Neural cell (in vitro differentiated cells): ENCODE measurements at regions not wholly inside any gene's neighbourhood (a gene's known extent, or its start where the extent isn't known, plus 50 kb on each side); places are given as distances from the start of the nearest gene placed in this dataset.

Source experiments
- H2AFZ ChIP-seq: fragments of 200-600, 300-800 bp; sonication (generic), shearing (Covaris generic); 2 replicates; pipeline ENCODE4 v1.6.0; 2014; ENCODE audit warnings: low read depth, mild to moderate bottlenecking, antibody characterized with exemption, low read length, moderate library complexity
- H3F3A ChIP-seq: fragments of 200-600 bp; shearing (Covaris generic); 2 replicates; pipeline ENCODE4 v1.6.1; 2016; ENCODE audit warnings: mild to moderate bottlenecking, moderate library complexity, mixed read lengths, antibody characterized with exemption, low read length; ENCODE audit not compliant: insufficient read depth, poor library complexity, severe bottlenecking
- H3K27ac ChIP-seq: fragments of 200-600, 300-800 bp; sonication (generic), shearing (Covaris generic); 2 replicates; pipeline ENCODE4 v1.5.1; 2014; ENCODE audit warnings: mild to moderate bottlenecking, low read length, moderate library complexity
- H3K27me3 ChIP-seq: fragments of 300-800, 200-600 bp; sonication (generic), shearing (Covaris generic); 2 replicates; pipeline ENCODE4 v1.6.0; 2014; ENCODE audit warnings: mild to moderate bottlenecking, low read depth, low read length, moderate library complexity; ENCODE audit not compliant: insufficient read depth
- H3K36me3 ChIP-seq: fragments of 300-800, 200-600 bp; sonication (generic), shearing (Covaris generic); 2 replicates; pipeline ENCODE4 v1.5.1; 2014; ENCODE audit warnings: mild to moderate bottlenecking, antibody characterized with exemption, low read length, moderate library complexity; ENCODE audit not compliant: insufficient read depth
- H3K4me2 ChIP-seq: fragments of 300-800, 200-600 bp; sonication (generic), shearing (Covaris generic); 2 replicates; pipeline ENCODE4 v1.6.0; 2014; ENCODE audit warnings: mild to moderate bottlenecking, low read length
- H3K4me3 ChIP-seq: fragments of 300-800, 200-600 bp; sonication (generic), shearing (Covaris generic); 2 replicates; pipeline ENCODE4 v1.5.1; 2014; ENCODE audit warnings: mild to moderate bottlenecking, low read length, moderate library complexity
- H3K79me2 ChIP-seq: fragments of 200-600 bp; shearing (Covaris generic); replicated peaks from 2 replicates; pipeline ENCODE4 v1.6.0; 2014; ENCODE audit warnings: mild to moderate bottlenecking, low read length, moderate library complexity; ENCODE audit not compliant: insufficient read depth
- H3K9ac ChIP-seq: fragments of 300-800, 200-600 bp; sonication (generic), shearing (Covaris generic); 2 replicates; pipeline ENCODE4 v1.6.1; 2016; ENCODE audit warnings: mild to moderate bottlenecking, low read length, mixed read lengths
- H3K9me2 ChIP-seq: fragments of 200-600 bp; shearing (Covaris generic); 2 replicates; pipeline ENCODE4 v1.6.1; 2016; ENCODE audit warnings: mild to moderate bottlenecking, low read length, mixed read lengths; ENCODE audit not compliant: insufficient read depth
- H3K9me3 ChIP-seq: fragments of 200-600, 300-800 bp; sonication (generic), shearing (Covaris generic); 2 replicates; pipeline ENCODE4 v1.6.1; 2016; ENCODE audit warnings: mild to moderate bottlenecking, mixed run types, low read length, moderate library complexity, mixed read lengths
- H4K20me1 ChIP-seq: fragments of 200-600 bp; shearing (Covaris generic); 2 replicates; pipeline ENCODE4 v1.6.1; 2016; ENCODE audit warnings: mild to moderate bottlenecking, mixed run types; ENCODE audit not compliant: insufficient read depth
- EP300 ChIP-seq: fragments of 450-650 bp; conservative IDR thresholded peaks from 2 replicates; pipeline ENCODE4 v1.6.1; 2014; ENCODE audit warnings: antibody characterized with exemption, mild to moderate bottlenecking, moderate library complexity; ENCODE audit not compliant: poor library complexity, severe bottlenecking
- EZH2 ChIP-seq: fragments of 200-600, 300-800 bp; shearing (Covaris generic), sonication (generic); IDR thresholded peaks from 2 replicates; pipeline ENCODE4 v1.6.1; 2014; ENCODE audit warnings: antibody characterized with exemption, low read length, borderline replicate concordance, mild to moderate bottlenecking; ENCODE audit not compliant: insufficient read depth, poor library complexity, severe bottlenecking
- MXI1 ChIP-seq: fragments of 450-650 bp; conservative IDR thresholded peaks from 2 replicates; pipeline ENCODE4 v1.6.1; 2014; ENCODE audit warnings: antibody characterized with exemption, mild to moderate bottlenecking; ENCODE audit not compliant: poor library complexity, severe bottlenecking
- POLR2AphosphoS5 ChIP-seq: IDR thresholded peaks from 2 replicates; pipeline ENCODE4 v1.6.1; 2012
- RAD21 ChIP-seq: fragments of 450-650 bp; conservative IDR thresholded peaks from 2 replicates; pipeline ENCODE4 v1.6.1; 2014; ENCODE audit warnings: antibody characterized with exemption, mild to moderate bottlenecking, moderate library complexity
- SMC3 ChIP-seq: fragments of 450-650 bp; conservative IDR thresholded peaks from 2 replicates; pipeline ENCODE4 v1.6.1; 2014; ENCODE audit warnings: antibody characterized with exemption, mild to moderate bottlenecking, moderate library complexity; ENCODE audit not compliant: poor library complexity
- TAF1 ChIP-seq: IDR thresholded peaks from 2 replicates; pipeline ENCODE4 v1.6.1; 2012; ENCODE audit warnings: low read depth
- TF ChIP-seq, protein P1 (sequence below): IDR thresholded peaks from 2 replicates; pipeline ENCODE4 v1.6.1; 2012; ENCODE audit warnings: borderline replicate concordance
- TF ChIP-seq, protein P2 (sequence below): fragments of 450-650 bp; IDR thresholded peaks from 2 replicates; pipeline ENCODE4 v1.5.1; 2014; ENCODE audit warnings: antibody characterized with exemption, mild to moderate bottlenecking, moderate library complexity; ENCODE audit not compliant: poor library complexity, severe bottlenecking

DNA sequence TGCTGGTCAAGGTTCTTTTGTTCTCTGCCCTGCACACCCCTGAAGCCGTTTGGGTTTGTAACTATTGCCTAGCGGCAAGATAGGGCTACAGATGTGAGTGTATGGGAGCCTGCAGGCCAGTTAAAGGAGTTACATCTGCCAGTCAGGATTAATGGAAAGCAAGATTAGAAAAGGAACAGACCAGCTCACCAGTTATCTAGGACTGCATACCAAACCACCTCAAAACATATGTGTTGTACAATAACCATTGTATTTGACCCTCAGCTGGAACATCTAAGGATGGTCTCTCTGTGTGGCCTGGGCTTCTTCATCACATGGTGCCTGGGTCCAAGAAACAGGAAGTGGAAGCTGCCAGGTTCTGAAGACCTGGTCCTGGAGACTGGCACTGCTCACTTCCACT is 52.5 kb upstream of the FBXO28 start:
- no peak overlapping the region for H3K27ac ChIP-seq
- no peak for TF ChIP-seq MXI1
- no peak for TF ChIP-seq POLR2AphosphoS5
- TF ChIP-seq EZH2: no peak
- TF ChIP-seq RAD21: no peak
- TF ChIP-seq TAF1: no peak
- no peak for TF ChIP-seq SMC3
- TF ChIP-seq, protein P1, sequence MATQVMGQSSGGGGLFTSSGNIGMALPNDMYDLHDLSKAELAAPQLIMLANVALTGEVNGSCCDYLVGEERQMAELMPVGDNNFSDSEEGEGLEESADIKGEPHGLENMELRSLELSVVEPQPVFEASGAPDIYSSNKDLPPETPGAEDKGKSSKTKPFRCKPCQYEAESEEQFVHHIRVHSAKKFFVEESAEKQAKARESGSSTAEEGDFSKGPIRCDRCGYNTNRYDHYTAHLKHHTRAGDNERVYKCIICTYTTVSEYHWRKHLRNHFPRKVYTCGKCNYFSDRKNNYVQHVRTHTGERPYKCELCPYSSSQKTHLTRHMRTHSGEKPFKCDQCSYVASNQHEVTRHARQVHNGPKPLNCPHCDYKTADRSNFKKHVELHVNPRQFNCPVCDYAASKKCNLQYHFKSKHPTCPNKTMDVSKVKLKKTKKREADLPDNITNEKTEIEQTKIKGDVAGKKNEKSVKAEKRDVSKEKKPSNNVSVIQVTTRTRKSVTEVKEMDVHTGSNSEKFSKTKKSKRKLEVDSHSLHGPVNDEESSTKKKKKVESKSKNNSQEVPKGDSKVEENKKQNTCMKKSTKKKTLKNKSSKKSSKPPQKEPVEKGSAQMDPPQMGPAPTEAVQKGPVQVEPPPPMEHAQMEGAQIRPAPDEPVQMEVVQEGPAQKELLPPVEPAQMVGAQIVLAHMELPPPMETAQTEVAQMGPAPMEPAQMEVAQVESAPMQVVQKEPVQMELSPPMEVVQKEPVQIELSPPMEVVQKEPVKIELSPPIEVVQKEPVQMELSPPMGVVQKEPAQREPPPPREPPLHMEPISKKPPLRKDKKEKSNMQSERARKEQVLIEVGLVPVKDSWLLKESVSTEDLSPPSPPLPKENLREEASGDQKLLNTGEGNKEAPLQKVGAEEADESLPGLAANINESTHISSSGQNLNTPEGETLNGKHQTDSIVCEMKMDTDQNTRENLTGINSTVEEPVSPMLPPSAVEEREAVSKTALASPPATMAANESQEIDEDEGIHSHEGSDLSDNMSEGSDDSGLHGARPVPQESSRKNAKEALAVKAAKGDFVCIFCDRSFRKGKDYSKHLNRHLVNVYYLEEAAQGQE: no peak
- TF ChIP-seq EP300: no peak
- TF ChIP-seq, protein P2, sequence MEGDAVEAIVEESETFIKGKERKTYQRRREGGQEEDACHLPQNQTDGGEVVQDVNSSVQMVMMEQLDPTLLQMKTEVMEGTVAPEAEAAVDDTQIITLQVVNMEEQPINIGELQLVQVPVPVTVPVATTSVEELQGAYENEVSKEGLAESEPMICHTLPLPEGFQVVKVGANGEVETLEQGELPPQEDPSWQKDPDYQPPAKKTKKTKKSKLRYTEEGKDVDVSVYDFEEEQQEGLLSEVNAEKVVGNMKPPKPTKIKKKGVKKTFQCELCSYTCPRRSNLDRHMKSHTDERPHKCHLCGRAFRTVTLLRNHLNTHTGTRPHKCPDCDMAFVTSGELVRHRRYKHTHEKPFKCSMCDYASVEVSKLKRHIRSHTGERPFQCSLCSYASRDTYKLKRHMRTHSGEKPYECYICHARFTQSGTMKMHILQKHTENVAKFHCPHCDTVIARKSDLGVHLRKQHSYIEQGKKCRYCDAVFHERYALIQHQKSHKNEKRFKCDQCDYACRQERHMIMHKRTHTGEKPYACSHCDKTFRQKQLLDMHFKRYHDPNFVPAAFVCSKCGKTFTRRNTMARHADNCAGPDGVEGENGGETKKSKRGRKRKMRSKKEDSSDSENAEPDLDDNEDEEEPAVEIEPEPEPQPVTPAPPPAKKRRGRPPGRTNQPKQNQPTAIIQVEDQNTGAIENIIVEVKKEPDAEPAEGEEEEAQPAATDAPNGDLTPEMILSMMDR: no peak
- no peaks in the 10 kb centered on the region for H3K9me3 ChIP-seq
- no peaks in the 10 kb centered on the region for H4K20me1 ChIP-seq
- no peak overlapping the region for H3K9ac ChIP-seq
- H3F3A ChIP-seq: no peaks in the 10 kb centered on the region
- H3K27me3 ChIP-seq: no peaks in the 10 kb centered on the region
- H3K4me2 ChIP-seq: no peak overlapping the region
- no peaks in the 10 kb centered on the region for H3K9me2 ChIP-seq
- no peak overlapping the region for H3K4me3 ChIP-seq
- no peaks in the 10 kb centered on the region for H3K36me3 ChIP-seq
- no peak overlapping the region for H2AFZ ChIP-seq
- H3K79me2 ChIP-seq: no peaks in the 10 kb centered on the region

DNA sequence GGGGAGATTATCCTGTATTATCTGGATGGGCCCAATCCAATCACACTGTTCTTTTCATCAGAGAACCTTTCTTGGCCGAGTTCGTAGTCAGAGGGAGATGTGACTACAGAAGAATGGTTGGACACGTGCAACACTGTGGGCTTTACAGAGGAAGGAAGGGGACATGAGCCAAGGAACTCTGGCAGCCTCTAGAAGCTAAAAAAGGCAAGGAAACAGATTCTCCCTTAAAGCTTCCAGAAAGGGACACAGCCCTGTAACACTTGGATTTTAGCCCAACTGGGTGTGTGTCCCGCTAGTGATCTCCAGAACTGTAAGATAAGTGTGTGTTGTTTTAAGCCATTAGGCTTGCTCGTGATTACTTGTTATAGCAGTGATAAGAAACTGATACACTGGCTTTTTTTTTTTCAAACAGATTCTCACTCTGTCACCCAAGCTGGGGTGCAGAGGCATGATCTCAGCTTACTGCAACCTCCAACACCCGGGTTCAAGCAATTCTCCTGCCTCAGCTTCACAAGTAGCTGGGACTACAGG is 53.9 kb upstream of the FBXO28 start:
- TF ChIP-seq RAD21 (no peak), SMC3 (no peak), TAF1 (no peak), EP300 (no peak), MXI1 (no peak), EZH2 (no peak)
- TF ChIP-seq, protein P1: no peak
- TF ChIP-seq, protein P2: no peak
- H2AFZ ChIP-seq: no peak overlapping the region

More for the DNA sequence above, 53.9 kb upstream of the FBXO28 start:
- Histone ChIP-seq H3K4me3 (no peak overlapping the region), H3K9ac (no peak overlapping the region), H3K9me3 (no peaks in the 10 kb centered on the region), H3K27me3 (no peaks in the 10 kb centered on the region), H3F3A (no peaks in the 10 kb centered on the region), H3K36me3 (no peaks in the 10 kb centered on the region), H3K27ac (no peak overlapping the region), H3K79me2 (no peaks in the 10 kb centered on the region), H4K20me1 (no peaks in the 10 kb centered on the region), H3K9me2 (no peaks in the 10 kb centered on the region), H3K4me2 (no peak overlapping the region)
